Stimulated activated CD4-positive, alpha-beta T cell treated with anti-CD3 and anti-CD28 coated beads, Interleukin-1b, Interleukin-23, amount 100 ng/mL, for 48 hours (primary cell): ENCODE measurements at regions not wholly inside any gene's neighbourhood (a gene's known extent, or its start where the extent isn't known, plus 50 kb on each side); places are given as distances from the start of the nearest gene placed in this dataset.

Experiments used
- DNase-seq: peaks from one replicate; pipeline ENCODE4 v3.0.0-alpha.2; 2020

DNA sequence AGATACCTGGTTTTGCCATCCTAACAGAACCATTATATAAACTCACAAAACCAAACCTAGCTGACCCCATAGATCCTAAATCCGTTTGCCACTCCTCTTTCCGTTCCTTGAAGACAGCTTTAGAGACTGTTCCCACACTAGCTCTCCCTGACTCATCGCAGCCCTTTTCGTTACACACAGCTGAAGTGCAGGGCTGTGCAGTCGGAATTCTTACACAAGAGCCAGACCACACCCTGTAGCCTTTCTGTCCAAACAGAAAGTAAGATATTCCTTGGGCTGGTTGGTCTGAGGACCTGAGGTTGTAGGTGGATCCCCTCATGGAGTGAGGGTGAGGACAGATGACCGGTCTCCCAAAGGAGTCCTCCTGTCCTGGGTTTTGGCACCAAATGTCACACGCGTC is 56.7 kb upstream of the NAA35 start:
- no peak for DNase-seq

GRCh38 chr9:85890962-85891361 is 50.0 kb upstream of the NAA35 start:
- no peak for DNase-seq
